Activated CD8-positive, alpha-beta memory T cell treated with anti-CD3 and anti-CD28 coated beads, Interleukin-2, amount 50 U/mL, for 24 hours (primary cell): ENCODE measurements at regions not wholly inside any gene's neighbourhood (a gene's known extent, or its start where the extent isn't known, plus 50 kb on each side); places are given as distances from the start of the nearest gene placed in this dataset.
"Not testable (repeated sequence)": the region's sequence is repeated elsewhere in the genome, so short reads cannot be mapped to it uniquely, and the experiment has no call there.

Experiments used
- DNase-seq: peaks from one replicate; pipeline ENCODE4 v3.0.0-alpha.2; 2020; ENCODE audit errors: extremely low read depth

DNA sequence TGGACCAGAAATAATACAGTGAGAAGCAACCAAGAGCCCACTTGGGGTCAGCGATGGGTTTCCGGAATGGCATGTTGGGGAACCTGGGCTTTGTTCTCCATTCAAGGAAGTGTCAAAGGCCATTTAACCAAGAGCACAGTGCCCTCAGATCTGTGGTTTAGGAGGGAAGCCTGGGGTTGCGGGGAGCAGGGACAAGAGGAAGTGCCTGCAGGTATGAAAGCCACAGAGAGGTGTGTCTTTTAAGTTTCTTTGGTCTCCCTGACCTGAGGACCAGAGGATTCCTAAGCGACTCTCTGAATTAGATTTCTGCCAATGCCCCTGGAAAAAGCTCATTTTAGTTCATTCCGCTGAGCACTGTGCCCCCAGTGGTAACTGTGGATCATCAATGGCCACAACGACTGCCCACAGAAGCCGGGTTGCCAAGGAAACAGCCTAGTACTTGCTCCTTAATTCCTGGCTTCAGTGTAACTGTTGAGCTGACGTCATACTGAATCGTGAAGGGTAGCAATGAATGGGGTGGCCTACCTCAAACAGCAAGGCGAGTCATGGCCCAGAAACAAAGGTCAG, 107.3 kb upstream of the SPIN1 start:
- DNase-seq: no peak

GRCh38 chr9:88278036-88278435, 110.2 kb upstream of the SPIN1 start:
- no peak for DNase-seq

DNA sequence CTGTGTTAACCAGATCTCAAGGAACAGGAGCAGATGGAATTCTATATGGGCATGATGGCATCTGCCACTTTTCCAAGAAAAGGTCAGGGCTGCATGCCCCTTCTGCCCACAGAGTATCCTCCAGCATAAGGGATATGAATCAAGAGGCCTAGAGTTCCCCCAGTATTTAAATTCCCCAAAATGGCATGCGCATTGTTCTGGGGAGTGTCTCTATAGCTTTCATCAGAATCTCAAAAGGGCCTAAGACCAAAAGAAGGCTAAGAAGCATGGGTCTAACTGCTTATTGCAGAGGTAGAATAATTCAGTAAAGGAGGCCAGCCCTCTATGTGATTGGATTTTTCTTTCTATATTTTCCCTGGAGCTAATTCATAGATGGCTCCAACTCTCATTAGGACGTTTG, 114.2 kb upstream of the SPIN1 start:
- no peak for DNase-seq

GRCh38 chr9:88272986-88273385, 115.3 kb upstream of the SPIN1 start:
- no peak for DNase-seq

GRCh38 chr9:88270413-88270812, 117.8 kb upstream of the SPIN1 start:
- DNase-seq: no peak

DNA sequence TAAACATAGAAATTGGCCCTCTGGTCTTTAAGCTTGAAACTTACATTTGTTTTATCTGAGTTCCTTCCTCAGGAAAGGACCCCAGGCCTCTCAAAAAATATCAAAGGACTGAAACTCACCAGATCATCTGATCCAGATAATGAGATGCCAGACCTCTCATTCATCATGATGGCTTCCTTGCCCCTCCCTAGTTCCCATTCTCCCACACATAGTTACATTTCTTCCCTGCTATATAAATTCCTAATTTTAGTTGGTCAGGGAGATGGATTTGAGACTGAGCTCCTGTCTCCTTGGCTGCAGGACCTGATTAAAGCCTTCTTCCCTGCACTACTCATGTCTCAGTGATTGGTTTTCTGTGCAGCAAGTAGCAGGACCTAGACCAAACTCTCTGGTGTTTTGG, 119.4 kb upstream of the SPIN1 start:
- no peak for DNase-seq

- no peak for DNase-seq
Observed at GRCh38 chr9:88267283-88267682, 121.0 kb upstream of the SPIN1 start.

GRCh38 chr9:88266416-88266815, 121.8 kb upstream of the SPIN1 start:
- no peak for DNase-seq

- no peak for DNase-seq
Observed at GRCh38 chr9:88259001-88259400, 120.7 kb upstream of the SPATA31C2 start.

DNA sequence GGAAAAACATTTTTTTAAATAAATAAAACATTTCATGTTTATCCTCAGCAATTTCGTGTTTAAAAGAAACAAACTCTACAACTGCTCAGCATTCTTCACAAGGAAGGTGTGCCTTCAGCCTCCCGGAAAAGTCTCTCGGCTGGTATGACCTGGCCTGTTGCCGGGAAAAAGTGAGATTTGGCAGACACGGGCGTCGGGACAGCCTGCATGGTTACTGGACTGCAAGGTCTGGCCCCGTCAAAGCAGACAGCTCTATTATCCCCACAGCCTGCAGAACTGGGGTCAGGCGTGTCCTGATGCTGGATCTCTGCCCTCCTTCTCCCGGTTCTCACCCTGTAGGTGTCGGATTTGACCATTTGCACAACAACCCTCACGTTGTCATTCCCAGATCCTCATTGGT, 120.3 kb upstream of the SPATA31C2 start:
- DNase-seq: no peak

DNA sequence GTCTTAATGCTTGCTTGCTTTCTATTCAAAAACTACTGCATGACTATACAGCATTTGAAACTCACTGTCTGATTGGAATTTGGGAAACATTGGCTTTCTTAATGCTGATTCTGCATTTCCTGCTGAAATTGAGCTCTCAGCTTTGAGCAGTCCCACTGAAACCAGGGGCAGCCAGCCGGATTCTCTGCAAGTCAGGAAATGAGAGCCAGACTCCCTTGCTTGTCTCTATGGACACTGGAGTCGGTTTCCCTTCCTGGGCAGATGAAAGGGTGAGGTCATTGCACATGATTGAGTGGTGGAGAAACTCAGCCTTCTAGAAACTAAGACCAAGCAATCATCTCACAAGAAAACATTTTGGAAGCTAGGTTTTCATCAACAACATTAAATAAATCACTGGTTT, 119.7 kb upstream of the SPATA31C2 start:
- no peak for DNase-seq

DNA sequence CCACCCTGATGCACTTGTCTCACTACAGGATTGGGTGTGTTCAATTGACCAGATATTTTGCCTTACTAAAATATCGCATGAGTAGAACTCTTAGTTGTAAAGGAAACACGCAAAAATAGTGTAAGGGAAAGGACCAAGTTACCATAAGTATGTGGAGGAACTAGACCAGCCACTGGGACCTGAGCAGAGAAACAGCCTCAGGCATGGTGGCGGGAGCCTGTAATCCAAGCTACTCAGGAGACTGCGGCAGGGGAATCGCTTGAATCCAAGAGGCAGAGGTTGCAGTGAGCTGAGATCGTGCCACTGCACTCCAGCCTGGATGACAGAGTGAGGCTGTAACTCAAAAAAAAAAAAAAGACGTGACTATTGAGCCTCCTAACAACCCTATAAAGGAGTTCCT, 117.9 kb upstream of the SPATA31C2 start:
- no peak for DNase-seq

GRCh38 chr9:88255806-88256205, 117.5 kb upstream of the SPATA31C2 start:
- DNase-seq: not testable (repeated sequence)

DNA sequence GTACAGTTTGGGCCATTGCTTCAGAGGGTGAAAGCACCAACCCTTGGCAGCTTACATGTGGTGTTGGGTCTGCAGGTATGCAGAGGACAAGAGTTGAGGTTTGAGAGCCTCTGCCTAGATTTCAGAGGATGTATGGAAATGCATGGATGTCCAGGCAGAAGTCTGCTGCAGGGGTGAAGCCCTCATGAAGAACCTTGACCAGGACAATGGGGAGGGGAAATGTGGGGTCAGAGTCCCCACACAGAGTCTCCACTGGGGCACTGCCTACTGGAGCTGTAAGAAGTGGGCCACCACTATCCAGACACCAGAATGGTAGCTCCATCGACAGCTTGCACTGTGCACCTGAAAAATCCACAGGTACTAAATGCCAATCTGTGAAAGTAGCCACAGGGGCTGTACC, 113.6 kb upstream of the SPATA31C2 start:
- no peak for DNase-seq

DNA sequence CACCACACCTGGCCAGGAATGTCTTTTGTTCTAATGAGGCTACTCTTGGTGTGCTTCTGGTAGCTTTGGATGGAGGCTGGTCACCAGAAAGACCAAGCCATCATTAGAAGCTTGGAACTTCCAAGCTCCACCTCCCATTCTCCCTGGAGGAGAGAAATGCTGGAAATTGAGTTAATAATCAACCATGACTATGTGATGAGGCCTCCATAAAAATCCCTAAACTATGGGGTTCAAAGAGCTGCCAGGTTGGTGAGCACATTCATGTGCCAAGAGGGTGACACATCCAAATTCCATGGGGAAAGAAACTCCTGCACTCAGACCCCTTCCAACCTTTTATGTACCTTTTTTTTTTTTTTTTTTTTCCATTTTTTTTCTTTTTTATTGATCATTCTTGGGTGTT, 105.5 kb upstream of the SPATA31C2 start:
- DNase-seq: no peak

GRCh38 chr9:88242879-88243278, 104.6 kb upstream of the SPATA31C2 start:
- DNase-seq: no peak

- no peak for DNase-seq
Observed at GRCh38 chr9:88237991-88238571, 99.8 kb upstream of the SPATA31C2 start.

DNA sequence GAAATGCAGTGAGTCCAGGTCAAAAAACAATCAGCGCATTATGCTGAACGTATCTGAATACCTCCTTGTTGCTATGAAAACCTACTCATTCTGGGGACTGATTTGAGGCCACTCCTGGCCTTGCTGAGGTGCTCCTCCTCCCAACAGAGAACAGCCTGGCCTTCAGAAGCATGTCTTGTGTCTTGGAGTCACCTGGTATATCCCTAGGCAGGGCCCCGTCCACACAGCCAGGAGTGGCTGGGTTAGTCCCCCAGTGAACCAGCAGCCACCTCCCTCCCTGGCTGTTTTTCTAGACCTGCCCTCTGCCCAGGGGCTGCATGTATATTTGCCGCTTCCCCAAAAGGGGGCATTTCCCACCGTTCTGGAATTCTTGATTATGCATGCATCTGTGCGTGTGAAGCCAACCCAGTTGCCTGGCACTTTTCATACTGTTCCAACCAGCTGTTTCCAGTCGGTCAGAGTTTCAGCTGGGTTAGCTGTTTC, 99.2 kb upstream of the SPATA31C2 start:
- no peak for DNase-seq

- no peak for DNase-seq
Observed at GRCh38 chr9:88236511-88237478, 98.5 kb upstream of the SPATA31C2 start.

- no peak for DNase-seq
Observed at GRCh38 chr9:88235615-88236014, 97.3 kb upstream of the SPATA31C2 start.

DNA sequence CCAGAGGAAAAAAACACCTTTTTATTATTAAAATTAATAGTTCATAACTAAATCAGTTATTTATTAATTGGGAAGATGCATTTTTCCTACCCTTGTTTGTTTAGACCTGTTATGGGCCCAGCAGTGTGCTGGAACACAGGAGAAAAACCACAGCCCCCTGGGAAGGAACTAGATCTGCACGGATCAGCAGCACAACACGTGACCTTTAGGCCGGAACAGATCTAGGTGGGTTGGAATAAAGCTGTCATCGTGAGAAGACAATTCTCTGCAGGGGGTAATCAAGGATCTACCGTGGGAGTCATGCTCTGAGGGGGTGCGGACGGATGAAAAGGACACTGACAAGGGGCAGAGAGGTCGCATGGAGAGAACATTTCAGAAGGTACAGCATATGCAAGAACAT, 95.8 kb upstream of the SPATA31C2 start:
- no peak for DNase-seq

DNA sequence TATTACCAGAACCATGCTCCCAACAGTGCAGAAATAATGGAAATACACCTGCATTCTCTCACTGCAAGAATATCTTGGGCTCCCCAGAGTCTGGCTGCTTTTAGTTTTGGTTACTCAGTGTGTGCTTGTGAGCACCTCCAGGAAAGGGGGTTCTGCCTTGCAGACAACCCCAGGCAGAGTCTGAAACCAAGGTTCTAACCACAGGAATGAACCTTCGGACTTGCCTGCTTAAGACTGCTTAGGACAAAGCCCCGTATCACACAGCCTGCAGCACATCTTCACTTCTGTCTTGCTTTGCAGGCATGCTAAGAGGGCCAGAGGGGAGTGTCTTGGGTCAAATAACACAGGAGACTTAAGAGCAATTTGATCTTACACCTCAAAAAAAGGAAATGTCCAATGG, 94.8 kb upstream of the SPATA31C2 start:
- DNase-seq: no peak

- DNase-seq: no peak
Observed at GRCh38 chr9:88230612-88231011, 92.3 kb upstream of the SPATA31C2 start.
